DND-41 (cell line): ENCODE measurements at regions not wholly inside any gene's neighbourhood (a gene's known extent, or its start where the extent isn't known, plus 50 kb on each side); places are given as distances from the start of the nearest gene placed in this dataset.

Experiments used
- CTCF ChIP-seq: IDR thresholded peaks from 2 replicates; pipeline ENCODE4 v1.5.1; 2012; ENCODE audit warnings: borderline replicate concordance, low read length, moderate library complexity, mild to moderate bottlenecking; ENCODE audit not compliant: poor library complexity, severe bottlenecking; ENCODE audit errors: extremely low read depth
- EZH2 ChIP-seq: IDR thresholded peaks from 3 replicates; pipeline ENCODE4 v1.6.1; 2012; ENCODE audit warnings: borderline replicate concordance, low read depth, mild to moderate bottlenecking, moderate library complexity, low read length, inconsistent platforms; ENCODE audit not compliant: severe bottlenecking

GRCh38 chr2:155665704-155666103, 666.8 kb downstream of the NR4A2 start:
- TF ChIP-seq EZH2 (no peak), CTCF (no peak)
